DND-41 (cell line): ENCODE measurements at regions not wholly inside any gene's neighbourhood (a gene's known extent, or its start where the extent isn't known, plus 50 kb on each side); places are given as distances from the start of the nearest gene placed in this dataset.
"Not testable (repeated sequence)": the region's sequence is repeated elsewhere in the genome, so short reads cannot be mapped to it uniquely, and the experiment has no call there.

Source experiments
- CTCF ChIP-seq: IDR thresholded peaks from 2 replicates; pipeline ENCODE4 v1.5.1; 2012; ENCODE audit warnings: borderline replicate concordance, low read length, moderate library complexity, mild to moderate bottlenecking; ENCODE audit not compliant: poor library complexity, severe bottlenecking; ENCODE audit errors: extremely low read depth
- EZH2 ChIP-seq: IDR thresholded peaks from 3 replicates; pipeline ENCODE4 v1.6.1; 2012; ENCODE audit warnings: borderline replicate concordance, low read depth, mild to moderate bottlenecking, moderate library complexity, low read length, inconsistent platforms; ENCODE audit not compliant: severe bottlenecking

DNA sequence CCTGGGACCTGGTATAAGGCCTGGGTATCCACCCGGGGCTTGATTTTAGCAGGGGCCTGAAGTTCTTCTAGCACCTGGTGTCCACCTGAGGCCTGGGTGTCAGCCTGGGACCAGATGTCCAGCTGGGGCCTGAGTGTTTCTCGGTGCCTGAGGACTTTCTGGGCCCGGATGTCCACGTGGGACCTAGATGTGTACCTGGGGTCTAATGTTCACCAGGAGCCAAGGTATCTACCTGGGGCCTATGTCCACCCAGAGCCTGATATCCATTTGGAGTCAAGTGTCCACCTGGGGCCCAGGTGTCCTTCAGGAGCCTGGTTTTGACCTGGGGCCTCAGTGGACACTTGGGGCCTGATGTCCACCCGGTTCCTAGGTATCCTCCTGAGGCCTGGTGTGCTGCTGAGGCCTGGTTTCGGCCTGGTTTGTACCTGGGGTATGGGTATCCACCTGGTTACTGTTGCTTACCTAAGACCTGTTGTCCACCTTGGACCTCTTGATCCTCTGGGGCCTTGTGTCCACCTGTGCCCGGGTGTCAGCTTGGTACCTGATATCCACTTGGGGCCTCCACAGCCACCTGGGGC is 75.2 kb upstream of the THOC3 start:
- TF ChIP-seq CTCF, EZH2: not testable (repeated sequence)
